GM21529 (cell line): ENCODE measurements at regions not wholly inside any gene's neighbourhood (a gene's known extent, or its start where the extent isn't known, plus 50 kb on each side); places are given as distances from the start of the nearest gene placed in this dataset.
"Not testable (repeated sequence)": the region's sequence is repeated elsewhere in the genome, so short reads cannot be mapped to it uniquely, and the experiment has no call there.

Experiments used
- ATAC-seq: cut with Tn5 transposase; IDR thresholded peaks from one replicate; pipeline ENCODE4 v1.9.1; 2021; ENCODE audit not compliant: unreplicated experiment

GRCh38 chr11:109480251-109480650 lies 58.3 kb downstream of the C11orf87 start:
- no peak for ATAC-seq

- no peak for ATAC-seq
Measured at GRCh38 chr11:109486129-109486528, 64.1 kb downstream of the C11orf87 start.

GRCh38 chr11:109490953-109491635 lies 69.1 kb downstream of the C11orf87 start:
- no peak for ATAC-seq

GRCh38 chr11:109506115-109506514 lies 84.1 kb downstream of the C11orf87 start:
- ATAC-seq = no peak

- no peak for ATAC-seq
Measured at GRCh38 chr11:109507331-109507730, 85.3 kb downstream of the C11orf87 start.

GRCh38 chr11:109507836-109508561 lies 86.0 kb downstream of the C11orf87 start:
- no peak for ATAC-seq

- no peak for ATAC-seq
Measured at GRCh38 chr11:109508943-109509342, 87.0 kb downstream of the C11orf87 start.

GRCh38 chr11:109510316-109510715 lies 88.3 kb downstream of the C11orf87 start:
- no peak for ATAC-seq

GRCh38 chr11:109511598-109511997 lies 89.6 kb downstream of the C11orf87 start:
- no peak for ATAC-seq

- no peak for ATAC-seq
Measured at GRCh38 chr11:109512249-109512648, 90.3 kb downstream of the C11orf87 start.

- ATAC-seq = no peak
Measured at GRCh38 chr11:109512680-109513079, 90.7 kb downstream of the C11orf87 start.

- peak; percentile 49 for ATAC-seq
Measured at GRCh38 chr11:109514313-109515018, 92.5 kb downstream of the C11orf87 start.

GRCh38 chr11:109519253-109519652 lies 97.3 kb downstream of the C11orf87 start:
- ATAC-seq = no peak

- no peak for ATAC-seq
Measured at GRCh38 chr11:109521571-109522086, 99.6 kb downstream of the C11orf87 start.

- no peak for ATAC-seq
Measured at GRCh38 chr11:109522116-109522755, 100.2 kb downstream of the C11orf87 start.

- not testable (repeated sequence) for ATAC-seq
Measured at GRCh38 chr11:109525636-109526035, 103.6 kb downstream of the C11orf87 start.

- ATAC-seq = no peak
Measured at GRCh38 chr11:109526061-109526460, 104.1 kb downstream of the C11orf87 start.

- no peak for ATAC-seq
Measured at GRCh38 chr11:109526931-109527330, 104.9 kb downstream of the C11orf87 start.

- ATAC-seq = no peak
Measured at GRCh38 chr11:109527496-109527895, 105.5 kb downstream of the C11orf87 start.

- no peak for ATAC-seq
Measured at GRCh38 chr11:109547356-109548027, 125.5 kb downstream of the C11orf87 start.

- ATAC-seq = no peak
Measured at GRCh38 chr11:109552376-109552775, 130.4 kb downstream of the C11orf87 start.
